GM21515 (cell line): ENCODE measurements at regions not wholly inside any gene's neighbourhood (a gene's known extent, or its start where the extent isn't known, plus 50 kb on each side); places are given as distances from the start of the nearest gene placed in this dataset.
A peak's percentile ranks its signal among the peaks of the same experiment; 100 is the strongest.
"Not testable (repeated sequence)": the region's sequence is repeated elsewhere in the genome, so short reads cannot be mapped to it uniquely, and the experiment has no call there.

Experiments
- ATAC-seq: cut with Tn5 transposase; IDR thresholded peaks from one replicate; pipeline ENCODE4 v1.9.1; 2021; ENCODE audit not compliant: unreplicated experiment

DNA sequence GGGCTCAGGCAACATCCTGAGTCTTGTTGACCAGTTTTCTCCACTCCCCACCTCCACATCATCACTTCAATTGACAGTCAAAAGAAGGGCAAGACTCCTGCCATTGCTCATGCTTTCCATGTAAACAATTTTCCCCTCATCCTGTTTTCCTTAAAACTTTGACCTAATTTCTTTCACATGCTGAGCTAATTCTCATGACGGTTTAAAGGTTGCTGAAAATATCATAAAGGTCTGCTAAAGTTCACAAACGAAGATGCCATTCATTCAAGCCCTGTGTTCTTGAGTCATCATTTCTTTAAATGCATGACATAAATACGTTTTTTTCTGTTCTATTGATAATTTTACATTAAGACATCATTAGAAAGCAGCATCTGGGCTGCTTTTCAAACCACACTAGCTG lies 353.9 kb downstream of the NKX6-1 start:
- no peak for ATAC-seq

- not testable (repeated sequence) for ATAC-seq
These were observed 372.2 kb downstream of the NKX6-1 start for GRCh38 chr4:84126911-84127310.

DNA sequence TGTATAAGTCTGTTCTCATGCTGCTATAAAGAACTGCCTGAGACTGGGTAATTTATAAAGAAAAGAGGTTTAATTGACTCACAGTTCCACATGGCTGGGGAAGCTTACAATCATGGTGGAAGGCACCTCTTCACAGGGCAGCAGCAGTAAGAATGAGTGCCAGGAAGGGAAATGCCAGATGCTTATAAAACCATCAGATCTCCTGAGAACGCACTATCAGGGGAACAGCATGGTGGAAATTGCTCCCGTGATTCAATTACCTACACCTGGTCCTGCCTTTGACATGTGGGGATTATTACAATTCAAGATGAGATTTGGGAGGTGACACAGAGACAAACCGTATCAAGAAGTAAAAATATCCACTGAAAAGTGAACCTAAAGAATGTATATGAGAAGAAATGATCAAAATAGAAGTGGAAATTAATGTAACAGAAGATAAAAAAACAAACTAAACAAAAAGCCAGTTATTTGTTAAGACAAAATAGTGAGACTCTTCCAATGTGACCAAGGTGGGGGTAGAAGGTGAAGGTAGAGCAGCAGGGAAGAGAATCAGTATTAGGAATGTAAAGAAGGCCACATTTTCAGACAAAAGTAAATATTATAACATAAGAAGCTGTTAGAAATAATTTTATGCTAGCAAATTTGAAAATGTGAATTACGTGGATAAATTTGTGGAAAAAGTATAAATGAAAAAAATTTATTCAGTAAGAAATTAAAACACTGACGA lies 372.9 kb downstream of the NKX6-1 start:
- no peak for ATAC-seq

DNA sequence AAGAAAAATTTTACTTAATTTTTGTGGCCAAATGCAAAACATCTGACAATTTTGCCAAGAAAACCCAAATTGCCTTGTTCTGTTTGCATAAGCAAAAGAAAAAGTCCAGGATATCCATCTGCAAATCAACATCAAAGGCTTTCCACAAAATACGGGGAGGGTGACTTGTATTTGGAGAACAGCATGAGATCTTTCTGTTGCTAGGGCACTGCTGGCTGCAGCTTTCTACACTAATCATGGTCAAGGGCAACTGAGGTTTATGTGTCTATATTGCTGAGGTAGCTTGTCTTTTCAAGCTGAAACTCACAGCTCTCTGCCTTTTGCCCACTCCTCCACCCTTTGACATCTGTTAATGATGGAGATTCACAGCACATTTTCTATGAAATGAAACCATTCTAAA lies 389.1 kb downstream of the NKX6-1 start:
- no peak for ATAC-seq

GRCh38 chr4:84101653-84102625 lies 397.2 kb downstream of the NKX6-1 start:
- ATAC-seq = not testable (repeated sequence)

DNA sequence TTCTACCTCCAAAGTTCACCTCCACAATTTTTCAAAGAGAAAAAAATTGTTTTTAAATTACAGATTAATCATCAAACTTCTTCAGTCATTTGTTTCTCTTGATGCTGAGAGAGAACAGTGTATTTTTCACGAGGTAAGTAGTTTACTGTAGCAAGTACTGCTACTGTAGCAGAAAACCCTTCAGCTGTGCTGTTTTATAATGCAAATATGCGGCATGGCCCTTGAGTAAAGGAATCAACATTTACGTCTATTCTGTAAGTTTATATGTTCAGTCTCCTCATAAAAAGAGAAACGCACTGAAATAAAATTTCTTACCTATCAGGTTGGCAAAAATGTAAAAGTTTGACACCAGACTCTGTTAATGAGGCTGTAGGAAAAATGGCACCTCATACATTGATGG lies 399.0 kb downstream of the NKX6-1 start:
- no peak for ATAC-seq

DNA sequence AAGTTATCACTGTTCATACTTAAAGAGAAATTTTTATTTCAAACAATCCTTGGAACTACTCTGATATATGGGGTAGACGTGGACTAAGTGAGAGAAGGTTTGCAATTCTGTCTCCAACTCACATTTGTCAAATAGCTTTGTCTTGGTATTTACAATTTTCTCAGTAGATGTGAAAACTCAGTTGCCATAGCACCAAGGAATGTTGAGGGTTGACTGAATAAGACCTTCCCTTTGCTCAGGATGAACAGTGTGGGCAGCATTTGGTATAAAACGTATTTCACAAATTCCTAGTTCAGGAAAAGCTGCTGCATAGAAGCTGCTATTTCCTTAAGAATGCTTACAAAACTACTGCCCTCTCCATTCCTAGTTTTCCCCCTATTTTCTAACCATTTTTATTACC lies 399.5 kb downstream of the NKX6-1 start:
- ATAC-seq = no peak

GRCh38 chr4:84091266-84091665 lies 407.8 kb downstream of the NKX6-1 start:
- no peak for ATAC-seq

DNA sequence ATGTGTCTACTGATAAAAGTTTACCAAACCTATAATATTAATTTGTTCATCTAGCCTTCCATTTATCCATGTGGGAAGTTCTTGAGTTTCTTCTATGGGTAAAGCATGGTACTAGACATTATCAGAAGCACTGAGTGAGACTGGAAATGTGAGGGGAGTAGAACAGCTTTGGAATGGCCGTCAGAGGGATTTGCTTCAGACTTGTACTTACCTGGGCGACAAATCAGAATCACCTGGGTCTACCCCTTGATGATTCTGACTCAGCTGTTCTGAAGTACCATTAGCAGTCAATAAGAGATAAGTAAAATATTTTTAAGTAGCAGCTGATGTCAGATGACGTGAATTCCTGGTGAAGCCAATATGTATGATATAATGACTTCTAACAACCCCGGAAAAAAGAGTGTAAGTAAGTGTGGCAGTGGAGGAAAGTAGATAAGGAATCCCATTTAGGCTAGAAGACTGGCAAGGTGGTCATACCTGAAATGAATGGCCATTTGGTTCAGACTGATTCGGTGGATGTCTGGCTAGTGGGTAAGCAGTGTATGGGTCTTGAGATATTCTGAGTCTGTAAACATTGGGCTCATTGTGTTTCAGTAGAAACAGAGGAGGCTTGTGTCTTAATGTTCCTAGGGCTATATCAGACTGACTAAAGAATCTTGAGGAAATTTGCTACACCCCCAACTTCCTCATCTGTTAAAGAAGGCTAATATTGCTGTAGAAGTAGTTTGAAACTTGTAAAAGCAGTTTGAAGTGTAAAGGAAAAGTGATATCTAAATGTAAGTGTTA lies 409.2 kb downstream of the NKX6-1 start:
- ATAC-seq = no peak

DNA sequence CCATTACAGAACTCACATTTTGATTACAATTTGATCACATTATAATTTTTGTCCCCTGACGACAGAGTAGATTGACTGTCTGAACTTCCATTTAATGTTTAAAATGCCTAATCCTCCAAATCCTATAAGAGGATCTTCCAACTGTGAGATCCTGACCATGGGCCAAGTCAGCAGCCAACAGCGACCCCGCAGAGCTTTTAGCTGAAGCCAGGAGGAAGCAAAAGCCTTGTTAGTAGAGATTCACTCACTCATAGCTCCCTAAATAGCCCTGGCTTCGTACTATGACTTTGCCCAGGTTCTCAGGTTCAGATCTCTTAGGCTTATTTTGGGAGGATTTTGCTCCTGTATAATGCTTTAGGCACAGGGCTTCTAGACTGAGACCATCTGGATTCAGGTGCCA lies 413.1 kb downstream of the NKX6-1 start:
- ATAC-seq = no peak

GRCh38 chr4:84070289-84070688 lies 428.8 kb downstream of the NKX6-1 start:
- no peak for ATAC-seq

DNA sequence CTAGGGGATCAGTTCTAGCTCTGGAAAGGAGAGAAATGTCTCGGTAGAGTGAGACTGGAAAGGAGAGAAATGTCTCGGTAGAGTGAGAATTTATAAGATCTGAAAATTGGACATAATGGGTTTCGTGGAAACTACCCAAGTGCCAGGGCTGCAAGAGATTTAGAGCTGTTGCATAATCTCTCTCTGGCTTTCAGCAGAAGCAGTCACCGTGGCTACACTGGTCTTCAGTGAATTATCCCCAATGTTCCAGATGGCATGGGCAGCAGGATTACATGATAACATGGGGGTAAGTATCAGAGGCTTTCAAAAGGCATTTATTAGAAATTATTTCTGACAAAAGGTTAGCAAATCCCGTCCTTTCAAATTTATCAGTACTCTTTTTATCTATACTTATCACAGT lies 435.5 kb downstream of the NKX6-1 start:
- ATAC-seq = no peak

- ATAC-seq = no peak
These were observed 440.9 kb downstream of the NKX6-1 start for GRCh38 chr4:84058201-84058600.

GRCh38 chr4:84051639-84052038 lies 447.5 kb downstream of the NKX6-1 start:
- no peak for ATAC-seq

- ATAC-seq = no peak
These were observed 448.0 kb downstream of the NKX6-1 start for GRCh38 chr4:84051089-84051488.

GRCh38 chr4:84050015-84050414 lies 449.1 kb downstream of the NKX6-1 start:
- ATAC-seq = no peak

- no peak for ATAC-seq
These were observed 452.5 kb downstream of the NKX6-1 start for GRCh38 chr4:84046551-84046950.

DNA sequence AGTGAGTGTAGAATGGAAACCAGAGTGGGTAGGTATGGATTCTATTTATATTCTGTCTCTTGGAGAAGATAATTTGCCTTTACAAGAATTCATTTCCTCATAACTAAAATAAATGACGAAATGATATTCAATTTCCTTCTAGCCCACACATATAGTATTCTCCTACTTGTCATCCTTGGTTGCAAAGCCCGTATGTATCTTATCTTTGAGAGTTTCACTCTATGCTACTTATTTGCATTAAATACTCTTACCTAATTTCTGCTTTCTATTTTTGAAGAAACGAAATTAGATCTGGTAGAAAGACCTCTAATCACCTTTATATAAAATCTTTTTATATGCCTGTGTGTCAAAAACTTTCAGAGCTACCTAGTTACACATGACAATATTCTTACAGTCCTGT lies 457.7 kb downstream of the NKX6-1 start:
- ATAC-seq = no peak

GRCh38 chr4:84035568-84035967 lies 463.5 kb downstream of the NKX6-1 start:
- no peak for ATAC-seq

GRCh38 chr4:84032372-84032771 lies 466.7 kb downstream of the NKX6-1 start:
- peak; percentile 74 for ATAC-seq

- peak; percentile 62 for ATAC-seq
These were observed 467.7 kb downstream of the NKX6-1 start for GRCh38 chr4:84031401-84031800.
